HEK293T (cell line): ENCODE measurements at regions not wholly inside any gene's neighbourhood (a gene's known extent, or its start where the extent isn't known, plus 50 kb on each side); places are given as distances from the start of the nearest gene placed in this dataset.

Experiments
- CTCF ChIA-PET: fragments of 350-600 bp; formaldehyde crosslinking; extraction: SDS; loops from one replicate; lab custom pipeline; 2021; ENCODE audit warnings: antibody characterized with exemption, inconsistent platforms; lab: Yijun Ruan, JAX
- POLR2A ChIA-PET: fragments of 350-600 bp; formaldehyde crosslinking; extraction: SDS; loops from one replicate; lab custom pipeline; 2020; ENCODE audit warnings: antibody characterized with exemption, inconsistent platforms; lab: Yijun Ruan, JAX
- DNase-seq: peaks from one replicate; pipeline ENCODE4 v3.0.0; 2012; ENCODE audit warnings: mixed read lengths; ENCODE audit errors: extremely low spot score
- ARNT ChIP-seq: fragments of 450-650 bp; IDR thresholded peaks from 2 replicates; pipeline ENCODE4 v1.6.1; 2017; ENCODE audit warnings: mild to moderate bottlenecking
- BHLHE40 ChIP-seq: fragments of 450-650 bp; IDR thresholded peaks from 2 replicates; pipeline ENCODE4 v1.6.1; 2016; ENCODE audit warnings: mild to moderate bottlenecking, moderate library complexity, borderline replicate concordance
- CTBP1 ChIP-seq: fragments of 450-650 bp; IDR thresholded peaks from 2 replicates; pipeline ENCODE4 v1.6.1; 2016; ENCODE audit warnings: borderline replicate concordance
- ELF4 ChIP-seq: fragments of 450-650 bp; IDR thresholded peaks from 2 replicates; pipeline ENCODE4 v1.6.1; 2017; ENCODE audit warnings: antibody characterized with exemption
- FOXA1 ChIP-seq: fragments of 450-650 bp; IDR thresholded peaks from 2 replicates; pipeline ENCODE4 v1.6.1; 2016; ENCODE audit warnings: mild to moderate bottlenecking
- FOXK2 ChIP-seq: fragments of 450-650 bp; IDR thresholded peaks from 2 replicates; pipeline ENCODE4 v1.6.1; 2016; ENCODE audit warnings: mild to moderate bottlenecking
- FOXM1 ChIP-seq: fragments of 450-650 bp; IDR thresholded peaks from 2 replicates; pipeline ENCODE4 v1.6.1; 2017; ENCODE audit warnings: mild to moderate bottlenecking, borderline replicate concordance
- HDGF ChIP-seq: fragments of 450-650 bp; IDR thresholded peaks from 2 replicates; pipeline ENCODE4 v1.6.1; 2017; ENCODE audit warnings: antibody characterized with exemption, borderline replicate concordance
- L3MBTL2 ChIP-seq: fragments of 450-650 bp; conservative IDR thresholded peaks from 2 replicates; pipeline ENCODE4 v1.6.1; 2016; ENCODE audit warnings: mild to moderate bottlenecking
- LEF1 ChIP-seq: fragments of 450-650 bp; IDR thresholded peaks from 2 replicates; pipeline ENCODE4 v1.6.1; 2017; ENCODE audit warnings: mild to moderate bottlenecking, borderline replicate concordance
- NFRKB ChIP-seq: fragments of 450-650 bp; IDR thresholded peaks from 2 replicates; pipeline ENCODE4 v1.6.1; 2016; ENCODE audit warnings: mild to moderate bottlenecking, moderate library complexity
- SP1 ChIP-seq: fragments of 450-650 bp; IDR thresholded peaks from 2 replicates; pipeline ENCODE4 v1.6.1; 2017
- SUZ12 ChIP-seq: fragments of 450-650 bp; IDR thresholded peaks from 2 replicates; pipeline ENCODE4 v1.6.1; 2016; ENCODE audit warnings: mild to moderate bottlenecking
- TARDBP ChIP-seq: fragments of 450-650 bp; IDR thresholded peaks from 2 replicates; pipeline ENCODE4 v1.6.1; 2016
- ZNF384 ChIP-seq: fragments of 450-650 bp; IDR thresholded peaks from 2 replicates; pipeline ENCODE4 v1.6.1; 2016
- TF ChIP-seq, protein P1 (sequence below): fragments of 450-650 bp; IDR thresholded peaks from 2 replicates; pipeline ENCODE4 v1.6.1; 2016

DNA sequence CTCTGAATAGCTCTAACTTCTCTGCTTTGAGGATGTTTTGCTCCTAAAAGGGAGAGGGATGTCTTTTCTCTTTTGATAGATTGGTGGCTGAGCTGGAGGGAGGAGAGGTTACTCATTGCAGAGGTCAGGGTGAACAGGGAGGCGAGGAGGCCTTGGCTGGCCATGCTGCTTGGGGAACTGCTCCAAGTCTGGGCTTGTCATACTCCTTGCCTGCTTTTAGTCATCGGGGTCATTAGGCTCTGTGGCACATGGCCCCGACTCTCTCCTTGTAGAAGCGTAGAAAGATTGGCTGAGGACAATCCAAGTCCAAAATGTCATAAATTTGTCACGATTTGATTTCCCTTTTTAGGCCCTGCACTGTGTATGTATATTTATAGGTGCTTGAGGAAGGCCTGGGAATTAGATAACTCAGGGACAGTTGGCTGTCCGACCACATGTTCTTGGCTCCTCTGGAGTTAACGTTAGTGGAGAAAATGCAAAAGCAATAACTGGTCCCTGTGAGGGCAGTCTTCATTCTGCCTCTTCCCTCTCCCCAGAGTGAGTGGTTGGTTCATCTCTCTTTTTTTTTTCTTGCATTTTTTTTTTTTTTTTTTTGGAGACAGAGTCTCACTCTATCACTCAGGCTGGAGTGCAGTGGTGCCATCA, 160.1 kb downstream of the SCP2D1 start:
- ChIA-PET POLR2A (no interaction called here), CTCF (no interaction called here)
- TF ChIP-seq CTBP1, result no peak
- no peak for TF ChIP-seq BHLHE40
- TF ChIP-seq LEF1, result no peak
- TF ChIP-seq L3MBTL2, result no peak
- TF ChIP-seq SP1, result no peak
- TF ChIP-seq ARNT, result no peak
- no peak for TF ChIP-seq TARDBP
- TF ChIP-seq, protein P1, sequence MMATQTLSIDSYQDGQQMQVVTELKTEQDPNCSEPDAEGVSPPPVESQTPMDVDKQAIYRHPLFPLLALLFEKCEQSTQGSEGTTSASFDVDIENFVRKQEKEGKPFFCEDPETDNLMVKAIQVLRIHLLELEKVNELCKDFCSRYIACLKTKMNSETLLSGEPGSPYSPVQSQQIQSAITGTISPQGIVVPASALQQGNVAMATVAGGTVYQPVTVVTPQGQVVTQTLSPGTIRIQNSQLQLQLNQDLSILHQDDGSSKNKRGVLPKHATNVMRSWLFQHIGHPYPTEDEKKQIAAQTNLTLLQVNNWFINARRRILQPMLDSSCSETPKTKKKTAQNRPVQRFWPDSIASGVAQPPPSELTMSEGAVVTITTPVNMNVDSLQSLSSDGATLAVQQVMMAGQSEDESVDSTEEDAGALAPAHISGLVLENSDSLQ, result no peak
- no peak for DNase-seq

DNA sequence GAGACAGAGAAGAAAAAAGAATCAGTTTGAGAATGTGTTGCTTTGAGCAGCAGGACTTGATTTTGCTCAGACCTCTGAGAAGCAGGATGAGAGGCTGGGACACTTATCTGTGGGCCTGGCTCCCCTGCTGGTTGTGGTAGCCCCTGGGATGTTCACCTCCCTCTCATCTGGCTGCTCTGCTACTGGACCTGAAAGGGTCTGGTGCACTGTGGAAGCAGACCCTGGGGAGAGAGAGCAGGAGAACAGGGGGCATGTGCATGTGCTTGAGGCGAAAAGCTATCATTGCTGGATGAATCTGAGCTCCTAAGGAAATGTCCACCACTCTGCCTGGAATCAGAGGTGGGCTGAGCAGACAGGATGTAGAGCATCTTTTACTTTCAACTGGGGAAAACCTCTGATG, 161.1 kb downstream of the SCP2D1 start:
- POLR2A ChIA-PET, result no interaction called here
- no peak for DNase-seq
- no peak for TF ChIP-seq ARNT
- no peak for TF ChIP-seq FOXA1
- TF ChIP-seq, protein P1, result no peak
- no peak for TF ChIP-seq ZNF384
- no peak for TF ChIP-seq SUZ12
- TF ChIP-seq SP1, result no peak
- no peak for TF ChIP-seq FOXM1
- no peak for TF ChIP-seq LEF1
- no peak for TF ChIP-seq BHLHE40
- no peak for TF ChIP-seq NFRKB
- no peak for TF ChIP-seq CTBP1
- no peak for TF ChIP-seq L3MBTL2
- no peak for TF ChIP-seq FOXK2
- no peak for TF ChIP-seq TARDBP
- no peak for TF ChIP-seq HDGF
- TF ChIP-seq ELF4, result no peak
- CTCF ChIA-PET, result interaction anchor here (0.7 kb wide), 1 partner anchor 1207 kb away, joined by 3 read pairs; no protein-coding TSS in a partner anchor

DNA sequence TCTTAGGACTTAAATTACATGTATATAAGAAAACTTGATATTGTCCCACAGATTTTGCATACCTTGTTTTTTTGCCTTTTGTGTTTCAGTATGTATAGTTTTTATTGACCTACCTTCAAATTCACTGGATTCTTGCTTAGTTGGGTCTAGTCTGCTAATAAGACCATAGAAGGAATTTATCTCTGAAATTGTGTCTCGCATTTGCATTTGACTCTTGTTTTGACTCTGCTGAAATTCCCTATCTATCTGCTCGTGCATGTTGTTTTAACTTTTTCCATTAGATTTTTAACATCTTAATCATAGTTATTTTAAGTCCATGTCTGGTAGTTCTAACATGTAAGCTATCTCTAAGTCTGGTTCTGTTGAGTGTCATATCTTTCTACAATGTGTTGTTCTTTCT, 163.9 kb downstream of the SCP2D1 start:
- DNase-seq, result no peak
- no peak for TF ChIP-seq SP1
- TF ChIP-seq NFRKB, result no peak
- no peak for TF ChIP-seq LEF1
- TF ChIP-seq ARNT, result no peak
- no peak for TF ChIP-seq SUZ12
- TF ChIP-seq, protein P1, result no peak
- TF ChIP-seq ZNF384, result no peak
- no peak for TF ChIP-seq FOXA1
- no peak for TF ChIP-seq FOXM1
- TF ChIP-seq CTBP1, result no peak
- no peak for TF ChIP-seq TARDBP
- TF ChIP-seq L3MBTL2, result no peak
- TF ChIP-seq BHLHE40, result no peak
- no peak for TF ChIP-seq ELF4
- no peak for TF ChIP-seq HDGF
- no peak for TF ChIP-seq FOXK2
- POLR2A ChIA-PET, result no interaction called here
- CTCF ChIA-PET, result no interaction called here

DNA sequence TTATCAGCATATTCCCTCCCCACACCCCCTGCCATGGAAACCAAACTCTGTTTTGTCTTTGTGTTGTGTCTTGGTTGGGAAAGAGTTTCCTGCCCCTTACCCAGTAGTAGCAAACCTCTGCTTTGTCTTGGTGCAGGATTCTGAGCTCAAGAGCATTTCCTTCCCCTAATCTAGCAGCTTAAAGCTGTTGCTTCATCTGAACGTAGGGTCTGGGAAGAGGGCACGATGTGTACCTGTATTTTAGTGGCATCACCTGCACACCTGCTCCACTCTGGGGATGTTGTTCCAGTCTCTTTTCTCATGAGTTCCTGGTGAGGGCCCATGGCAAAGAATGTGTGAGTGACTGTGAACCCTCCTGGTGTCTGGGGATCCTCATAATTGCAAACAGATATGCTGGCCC, 164.7 kb downstream of the SCP2D1 start:
- POLR2A ChIA-PET, result no interaction called here
- CTCF ChIA-PET, result no interaction called here
- TF ChIP-seq L3MBTL2 (no peak), FOXK2 (no peak), TARDBP (no peak), FOXA1 (no peak), ARNT (no peak), CTBP1 (no peak), LEF1 (no peak), NFRKB (no peak), ELF4 (no peak), HDGF (no peak), SP1 (no peak), FOXM1 (no peak), BHLHE40 (no peak), ZNF384 (no peak), SUZ12 (no peak)
- TF ChIP-seq, protein P1, result no peak
- no peak for DNase-seq

DNA sequence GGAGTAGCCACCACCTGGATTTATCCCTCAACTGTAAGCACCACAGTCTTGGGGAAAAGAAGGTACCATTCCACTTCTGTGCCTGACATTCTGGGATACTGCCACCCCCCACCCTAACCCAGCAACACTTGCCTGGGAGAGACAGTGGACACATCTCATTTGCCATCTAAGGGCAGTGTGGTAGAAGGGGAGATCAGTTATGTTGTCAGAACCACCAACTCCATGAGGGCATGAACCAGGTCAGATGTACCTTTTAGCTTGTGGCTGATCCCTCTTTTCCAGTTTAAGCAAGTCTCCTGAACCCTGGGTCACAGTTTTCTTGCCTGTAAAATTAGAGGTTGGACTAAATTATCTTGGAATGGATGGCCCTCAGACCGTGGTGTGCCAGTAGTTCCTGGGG, 165.5 kb downstream of the SCP2D1 start:
- TF ChIP-seq ARNT, result no peak
- TF ChIP-seq L3MBTL2, result no peak
- TF ChIP-seq LEF1, result no peak
- no peak for TF ChIP-seq ZNF384
- TF ChIP-seq FOXK2, result no peak
- no peak for TF ChIP-seq ELF4
- no peak for TF ChIP-seq SUZ12
- no peak for TF ChIP-seq CTBP1
- TF ChIP-seq SP1, result no peak
- TF ChIP-seq BHLHE40, result no peak
- no peak for TF ChIP-seq FOXA1
- TF ChIP-seq, protein P1, result no peak
- no peak for DNase-seq
- CTCF ChIA-PET, result no interaction called here
- POLR2A ChIA-PET, result no interaction called here
